Suprapubic skin (tissue), 3 donors: ENCODE measurements at regions not wholly inside any gene's neighbourhood (a gene's known extent, or its start where the extent isn't known, plus 50 kb on each side); places are given as distances from the start of the nearest gene placed in this dataset.

Source experiments
- CTCF ChIP-seq, 2 donors: fragments of 200-600 bp in 1 of 2; fragments of 450-650 bp in 1 of 2; sonication (generic) in 1 of 2; IDR thresholded peaks; one replicate each; pipeline ENCODE4 v1.5.1; 2016 to 2019; ENCODE audit warnings: antibody characterized with exemption in 2 of 2, mild to moderate bottlenecking in 1 of 2, moderate library complexity in 1 of 2
- POLR2AphosphoS5 ChIP-seq, 3 donors: sonication (generic); formaldehyde crosslinking; IDR thresholded peaks; one replicate each; pipeline ENCODE4 v1.6.1; 2017; ENCODE audit warnings: antibody characterized with exemption in 3 of 3

GRCh38 chr3:124064050-124064449 is 72.1 kb upstream of the ROPN1 start:
- TF ChIP-seq CTCF (IDR thresholded peaks at IDR 0.05) (no peak), POLR2AphosphoS5 (IDR thresholded peaks at IDR 0.05) (no peak)
